ENCODE measurements at regions not wholly inside any gene's neighbourhood (a gene's known extent, or its start where the extent isn't known, plus 50 kb on each side); places are given as distances from the start of the nearest gene placed in this dataset.

DNA sequence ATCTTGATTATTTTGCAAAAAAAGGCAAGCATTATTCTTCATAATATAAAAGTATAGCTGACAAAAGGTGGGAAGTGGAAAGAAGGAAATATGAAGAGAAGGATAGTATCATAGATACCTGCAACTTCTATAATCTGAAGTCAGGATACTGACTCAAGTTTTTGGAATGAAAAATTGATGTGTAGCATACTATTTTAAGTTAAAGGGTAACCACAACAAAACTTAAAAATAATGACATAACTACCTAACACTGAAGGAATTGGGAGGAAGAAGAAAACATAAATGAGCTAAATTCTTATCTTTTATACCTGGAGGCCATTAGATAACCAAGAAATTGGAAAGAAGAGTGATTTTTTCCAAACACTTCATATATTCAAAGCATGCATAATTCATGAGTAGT lies 51.8 kb upstream of the TLE1 start:
- no peak overlapping the region for H3K9ac ChIP-seq (ENCODE audit: low read depth, low read length, poor library complexity, severe bottlenecking)
- no peak overlapping the region for H3K4me3 ChIP-seq (ENCODE audit: low read length, poor library complexity, severe bottlenecking)
- no peaks in the 10 kb centered on the region for H3K79me2 ChIP-seq (ENCODE audit: insufficient read depth, low read length)
- H3K9me2 ChIP-seq (replicated peaks; ENCODE audit: low read depth, low read length) = no peaks in the 10 kb centered on the region
- no peak overlapping the region for H3K4me2 ChIP-seq (ENCODE audit: low read depth, low read length, poor library complexity, severe bottlenecking)
- H3K9me3 ChIP-seq (ENCODE audit: insufficient read depth, low read depth, low read length) = peaks cover 3% of the 10 kb centered on the region; the same call in 1 of the 2 replicates
- no peaks in the 10 kb centered on the region for H3K4me1 ChIP-seq (ENCODE audit: insufficient read depth, low read length, poor library complexity, severe bottlenecking)
- H3F3A ChIP-seq (ENCODE audit: low read depth) = no peaks in the 10 kb centered on the region
- no peaks in the 10 kb centered on the region for H3K27me3 ChIP-seq (ENCODE audit: insufficient read depth, low read length, poor library complexity, severe bottlenecking)
- no peaks in the 10 kb centered on the region for H4K20me1 ChIP-seq (ENCODE audit: insufficient read depth, low read length, poor library complexity, severe bottlenecking)
- H3K36me3 ChIP-seq (ENCODE audit: insufficient read depth, low read length) = no peaks in the 10 kb centered on the region
- no peak for TF ChIP-seq EZH2phosphoT487 (IDR thresholded peaks at IDR 0.05; ENCODE audit: borderline replicate concordance)
- TF ChIP-seq, protein P1, sequence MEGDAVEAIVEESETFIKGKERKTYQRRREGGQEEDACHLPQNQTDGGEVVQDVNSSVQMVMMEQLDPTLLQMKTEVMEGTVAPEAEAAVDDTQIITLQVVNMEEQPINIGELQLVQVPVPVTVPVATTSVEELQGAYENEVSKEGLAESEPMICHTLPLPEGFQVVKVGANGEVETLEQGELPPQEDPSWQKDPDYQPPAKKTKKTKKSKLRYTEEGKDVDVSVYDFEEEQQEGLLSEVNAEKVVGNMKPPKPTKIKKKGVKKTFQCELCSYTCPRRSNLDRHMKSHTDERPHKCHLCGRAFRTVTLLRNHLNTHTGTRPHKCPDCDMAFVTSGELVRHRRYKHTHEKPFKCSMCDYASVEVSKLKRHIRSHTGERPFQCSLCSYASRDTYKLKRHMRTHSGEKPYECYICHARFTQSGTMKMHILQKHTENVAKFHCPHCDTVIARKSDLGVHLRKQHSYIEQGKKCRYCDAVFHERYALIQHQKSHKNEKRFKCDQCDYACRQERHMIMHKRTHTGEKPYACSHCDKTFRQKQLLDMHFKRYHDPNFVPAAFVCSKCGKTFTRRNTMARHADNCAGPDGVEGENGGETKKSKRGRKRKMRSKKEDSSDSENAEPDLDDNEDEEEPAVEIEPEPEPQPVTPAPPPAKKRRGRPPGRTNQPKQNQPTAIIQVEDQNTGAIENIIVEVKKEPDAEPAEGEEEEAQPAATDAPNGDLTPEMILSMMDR (conservative IDR thresholded peaks at IDR 0.05; ENCODE audit: low read length) = no peak
- H2AFZ ChIP-seq (ENCODE audit: low read length) = no peak overlapping the region

GRCh38 chr9:81748091-81748490 lies 58.7 kb upstream of the TLE1 start:
- H2AFZ ChIP-seq (ENCODE audit: low read length) = no peak overlapping the region
- H3K9me2 ChIP-seq (replicated peaks; ENCODE audit: low read depth, low read length) = no peaks in the 10 kb centered on the region
- no peak overlapping the region for H3K4me2 ChIP-seq (ENCODE audit: low read depth, low read length, poor library complexity, severe bottlenecking)
- no peaks in the 10 kb centered on the region for H3F3A ChIP-seq (ENCODE audit: low read depth)
- no peaks in the 10 kb centered on the region for H3K36me3 ChIP-seq (ENCODE audit: insufficient read depth, low read length)
- peaks cover 4% of the 10 kb centered on the region; the same call in 1 of the 2 replicates for H3K9me3 ChIP-seq (ENCODE audit: insufficient read depth, low read depth, low read length)
- H3K9ac ChIP-seq (ENCODE audit: low read depth, low read length, poor library complexity, severe bottlenecking) = no peak overlapping the region
- no peak overlapping the region for H3K4me3 ChIP-seq (ENCODE audit: low read length, poor library complexity, severe bottlenecking)
- no peaks in the 10 kb centered on the region for H3K27me3 ChIP-seq (ENCODE audit: insufficient read depth, low read length, poor library complexity, severe bottlenecking)
- TF ChIP-seq, protein P1 (conservative IDR thresholded peaks at IDR 0.05; ENCODE audit: low read length) = no peak
- TF ChIP-seq EZH2phosphoT487 (IDR thresholded peaks at IDR 0.05; ENCODE audit: borderline replicate concordance) = no peak
- no peaks in the 10 kb centered on the region for H3K4me1 ChIP-seq (ENCODE audit: insufficient read depth, low read length, poor library complexity, severe bottlenecking)
- no peaks in the 10 kb centered on the region for H4K20me1 ChIP-seq (ENCODE audit: insufficient read depth, low read length, poor library complexity, severe bottlenecking)
- H3K79me2 ChIP-seq (ENCODE audit: insufficient read depth, low read length) = no peaks in the 10 kb centered on the region

DNA sequence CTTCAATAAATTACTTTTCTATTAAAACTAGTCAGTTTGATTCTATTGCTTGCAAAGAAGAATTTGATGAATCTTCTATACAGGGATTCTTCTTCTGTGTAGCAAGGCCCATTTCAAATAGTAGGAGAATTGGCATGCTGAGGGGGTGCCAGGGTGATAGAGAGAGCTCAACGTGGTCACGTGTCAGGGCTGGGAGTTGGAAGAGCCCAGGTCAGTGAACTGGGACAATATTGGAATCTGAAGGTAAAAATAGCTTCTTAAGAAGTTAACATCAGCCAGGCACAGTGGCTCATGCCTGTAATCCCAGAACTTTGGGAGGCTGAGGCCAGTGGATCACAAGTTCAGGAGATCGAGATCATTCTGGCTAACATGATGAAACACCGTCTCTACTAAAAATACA lies 64.1 kb upstream of the TLE1 start:
- no peaks in the 10 kb centered on the region for H3K4me1 ChIP-seq (ENCODE audit: insufficient read depth, low read length, poor library complexity, severe bottlenecking)
- no peaks in the 10 kb centered on the region for H4K20me1 ChIP-seq (ENCODE audit: insufficient read depth, low read length, poor library complexity, severe bottlenecking)
- TF ChIP-seq, protein P1 (conservative IDR thresholded peaks at IDR 0.05; ENCODE audit: low read length) = no peak
- no peak for TF ChIP-seq EZH2phosphoT487 (IDR thresholded peaks at IDR 0.05; ENCODE audit: borderline replicate concordance)
- no peaks in the 10 kb centered on the region for H3K36me3 ChIP-seq (ENCODE audit: insufficient read depth, low read length)
- no peak overlapping the region for H3K4me3 ChIP-seq (ENCODE audit: low read length, poor library complexity, severe bottlenecking)
- H3K79me2 ChIP-seq (ENCODE audit: insufficient read depth, low read length) = no peaks in the 10 kb centered on the region
- no peaks in the 10 kb centered on the region for H3F3A ChIP-seq (ENCODE audit: low read depth)
- no peak overlapping the region for H3K9ac ChIP-seq (ENCODE audit: low read depth, low read length, poor library complexity, severe bottlenecking)
- H3K9me3 ChIP-seq (ENCODE audit: insufficient read depth, low read depth, low read length) = no peaks in the 10 kb centered on the region
- H3K9me2 ChIP-seq (replicated peaks; ENCODE audit: low read depth, low read length) = no peaks in the 10 kb centered on the region
- no peak overlapping the region for H2AFZ ChIP-seq (ENCODE audit: low read length)
- no peaks in the 10 kb centered on the region for H3K27me3 ChIP-seq (ENCODE audit: insufficient read depth, low read length, poor library complexity, severe bottlenecking)
- H3K4me2 ChIP-seq (ENCODE audit: low read depth, low read length, poor library complexity, severe bottlenecking) = no peak overlapping the region

Data from Loucy (cell line).